WTC11 (cell line): ENCODE measurements at regions not wholly inside any gene's neighbourhood (a gene's known extent, or its start where the extent isn't known, plus 50 kb on each side); places are given as distances from the start of the nearest gene placed in this dataset.

ENCODE experiments used
- ATAC-seq: fragments of 200-7000 bp; cut with Tn5 transposase; 2 replicates; pipeline ENCODE4 v1.10.0; 2021; ENCODE audit warnings: mild to moderate bottlenecking, moderate library complexity
- CTCF ChIA-PET: fragments of 300-600 bp; sonication (Branson Sonifier 250); formaldehyde crosslinking; loops from one replicate; lab custom pipeline; 2021; ENCODE audit warnings: antibody characterized with exemption; lab: Charles Lee
- POLR2A ChIA-PET: fragments of 350-600 bp; sonication (Branson Sonifier 250); formaldehyde crosslinking; loops from one replicate; lab custom pipeline; 2021; ENCODE audit warnings: antibody characterized with exemption; lab: Charles Lee
- DNase-seq: peaks from one replicate; pipeline ENCODE4 v3.0.0; 2021; ENCODE audit warnings: low spot score
- H3K27ac Mint-ChIP-seq: 2 replicates; pipeline ENCODE4 v1.8.0; 2021; ENCODE audit warnings: mixed read lengths
- H3K27me3 Mint-ChIP-seq: 2 replicates; pipeline ENCODE4 v1.8.0; 2021; ENCODE audit warnings: low read depth, mild to moderate bottlenecking, moderate library complexity, mixed read lengths
- H3K36me3 Mint-ChIP-seq: 2 replicates; pipeline ENCODE4 v1.8.0; 2021; ENCODE audit warnings: mixed read lengths
- H3K4me1 Mint-ChIP-seq: 2 replicates; pipeline ENCODE4 v1.8.0; 2022; ENCODE audit warnings: mixed read lengths
- H3K4me3 Mint-ChIP-seq: 2 replicates; pipeline ENCODE4 v1.8.0; 2021; ENCODE audit warnings: mild to moderate bottlenecking, moderate library complexity, mixed read lengths
- H3K9me3 Mint-ChIP-seq: 2 replicates; pipeline ENCODE4 v1.8.0; 2021; ENCODE audit warnings: mixed read lengths
- FOXK1 ChIP-seq: sonication (generic); formaldehyde crosslinking; IDR thresholded peaks from 2 replicates; pipeline ENCODE4 v1.8.0; 2022; ENCODE audit warnings: mild to moderate bottlenecking, moderate library complexity, missing genetic modification reagents
- FOXP1 ChIP-seq: sonication (generic); formaldehyde crosslinking; IDR thresholded peaks from 2 replicates; pipeline ENCODE4 v1.8.0; 2022; ENCODE audit warnings: missing genetic modification reagents, mild to moderate bottlenecking, moderate library complexity, borderline replicate concordance
- GABPB1 ChIP-seq: sonication (generic); formaldehyde crosslinking; IDR thresholded peaks from 2 replicates; pipeline ENCODE4 v1.8.1; 2023; ENCODE audit warnings: mild to moderate bottlenecking, missing genetic modification reagents
- MYBL2 ChIP-seq: sonication (generic); formaldehyde crosslinking; IDR thresholded peaks from 2 replicates; pipeline ENCODE4 v1.8.1; 2023; ENCODE audit warnings: mild to moderate bottlenecking, moderate library complexity, missing genetic modification reagents
- NFATC4 ChIP-seq: fragments of 250-450 bp; sonication (Bioruptor Pico); IDR thresholded peaks from 2 replicates; pipeline ENCODE4 v1.9.0; 2021; ENCODE audit warnings: mild to moderate bottlenecking
- NR1H2 ChIP-seq: sonication (generic); formaldehyde crosslinking; IDR thresholded peaks from 2 replicates; pipeline ENCODE4 v1.9.0; 2021; ENCODE audit warnings: mild to moderate bottlenecking, moderate library complexity, missing genetic modification reagents
- SP1 ChIP-seq: sonication (generic); formaldehyde crosslinking; conservative IDR thresholded peaks from 2 replicates; pipeline ENCODE4 v1.8.1; 2022; ENCODE audit warnings: missing genetic modification reagents
- ZBTB21 ChIP-seq: sonication (generic); formaldehyde crosslinking; IDR thresholded peaks from 2 replicates; pipeline ENCODE4 v1.8.1; 2023; ENCODE audit warnings: mild to moderate bottlenecking, missing genetic modification reagents, borderline replicate concordance
- ZNF423 ChIP-seq: fragments of 250-450 bp; sonication (Bioruptor Pico); IDR thresholded peaks from 2 replicates; pipeline ENCODE4 v2.1.2; 2022; ENCODE audit warnings: mild to moderate bottlenecking, moderate library complexity
- TF ChIP-seq, protein P1 (sequence below): sonication (generic); formaldehyde crosslinking; IDR thresholded peaks from 2 replicates; pipeline ENCODE4 v1.8.0; 2023; ENCODE audit warnings: mild to moderate bottlenecking, missing genetic modification reagents
- TF ChIP-seq, protein P2 (sequence below): sonication (generic); formaldehyde crosslinking; IDR thresholded peaks from 2 replicates; pipeline ENCODE4 v1.8.1; 2023; ENCODE audit warnings: mild to moderate bottlenecking, missing genetic modification reagents
- TF ChIP-seq, protein P3 (sequence below): sonication (generic); formaldehyde crosslinking; IDR thresholded peaks from 2 replicates; pipeline ENCODE4 v1.8.1; 2023; ENCODE audit warnings: mild to moderate bottlenecking, missing genetic modification reagents, moderate library complexity
- TF ChIP-seq, protein P4 (sequence below): sonication (generic); formaldehyde crosslinking; IDR thresholded peaks from 2 replicates; pipeline ENCODE4 v1.8.1; 2023; ENCODE audit warnings: mild to moderate bottlenecking, missing genetic modification reagents, borderline replicate concordance

DNA sequence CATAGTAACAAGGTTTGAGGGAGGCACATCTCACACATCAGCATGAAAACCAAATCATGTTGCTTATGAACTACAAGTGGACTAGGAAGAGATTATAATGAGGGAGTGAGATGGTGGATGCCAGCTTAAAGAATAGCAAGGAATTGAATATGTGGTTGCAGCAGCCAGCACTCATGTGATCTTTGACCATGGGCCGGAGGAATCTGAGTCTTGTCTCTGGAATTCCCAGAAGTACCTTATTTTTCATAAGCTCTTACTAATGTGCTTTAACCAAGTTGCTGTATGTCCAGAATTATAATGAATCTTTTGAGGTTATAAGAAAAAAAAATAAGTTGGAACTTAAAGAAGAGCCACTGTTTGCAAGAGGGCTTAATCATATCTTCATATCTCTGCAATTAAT, 97.0 kb downstream of the DISP1 start:
- ATAC-seq: no peak
- CTCF ChIA-PET: interaction anchor here (0.6 kb wide), 1 partner anchor 84 kb away, joined by 3 read pairs; no protein-coding TSS in a partner anchor
- POLR2A ChIA-PET: no interaction called here

DNA sequence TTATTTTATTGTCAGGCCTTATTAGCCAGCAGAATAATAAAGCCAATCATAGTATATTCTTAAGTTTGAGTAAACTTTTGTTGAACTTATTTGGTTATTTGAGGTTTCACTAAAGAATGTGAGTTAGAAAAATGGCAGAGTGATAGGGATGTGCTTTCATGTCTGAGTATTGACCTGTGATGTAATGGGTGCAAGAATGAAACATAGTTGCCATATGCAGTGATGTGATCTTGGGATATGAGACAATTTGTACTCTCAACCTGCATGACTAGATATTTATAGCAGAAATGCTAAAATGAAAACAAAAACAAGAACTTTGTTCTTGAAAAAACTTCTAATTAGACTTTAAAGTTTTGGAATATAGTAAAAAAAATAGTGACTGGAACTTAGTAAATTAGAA, 97.9 kb downstream of the DISP1 start:
- no peak overlapping the region for H3K4me3 Mint-ChIP-seq
- CTCF ChIA-PET: interaction anchor here (0.6 kb wide), 1 partner anchor 89 kb away, joined by 4 read pairs; no protein-coding TSS in a partner anchor

More for the DNA sequence above, 97.0 kb downstream of the DISP1 start:
- H3K36me3 Mint-ChIP-seq: no peaks in the 10 kb centered on the region; the same call in 1 of the 2 replicates
- H3K4me1 Mint-ChIP-seq: 0 out of 2 replicates have a peak, but pooled peaks cover 2% of the 10 kb centered on the region
- no peak for DNase-seq
- TF ChIP-seq NR1H2 (CRISPR knock-in tag) (no peak), SP1 (CRISPR knock-in tag) (no peak)
- TF ChIP-seq, all 79 proteins: peak for 0
- no peaks in the 10 kb centered on the region; the same call in 1 of the 2 replicates for H3K27me3 Mint-ChIP-seq
- H3K9me3 Mint-ChIP-seq: peaks cover 3% of the 10 kb centered on the region
- H3K4me3 Mint-ChIP-seq: no peak overlapping the region
- no peak overlapping the region for H3K27ac Mint-ChIP-seq

DNA sequence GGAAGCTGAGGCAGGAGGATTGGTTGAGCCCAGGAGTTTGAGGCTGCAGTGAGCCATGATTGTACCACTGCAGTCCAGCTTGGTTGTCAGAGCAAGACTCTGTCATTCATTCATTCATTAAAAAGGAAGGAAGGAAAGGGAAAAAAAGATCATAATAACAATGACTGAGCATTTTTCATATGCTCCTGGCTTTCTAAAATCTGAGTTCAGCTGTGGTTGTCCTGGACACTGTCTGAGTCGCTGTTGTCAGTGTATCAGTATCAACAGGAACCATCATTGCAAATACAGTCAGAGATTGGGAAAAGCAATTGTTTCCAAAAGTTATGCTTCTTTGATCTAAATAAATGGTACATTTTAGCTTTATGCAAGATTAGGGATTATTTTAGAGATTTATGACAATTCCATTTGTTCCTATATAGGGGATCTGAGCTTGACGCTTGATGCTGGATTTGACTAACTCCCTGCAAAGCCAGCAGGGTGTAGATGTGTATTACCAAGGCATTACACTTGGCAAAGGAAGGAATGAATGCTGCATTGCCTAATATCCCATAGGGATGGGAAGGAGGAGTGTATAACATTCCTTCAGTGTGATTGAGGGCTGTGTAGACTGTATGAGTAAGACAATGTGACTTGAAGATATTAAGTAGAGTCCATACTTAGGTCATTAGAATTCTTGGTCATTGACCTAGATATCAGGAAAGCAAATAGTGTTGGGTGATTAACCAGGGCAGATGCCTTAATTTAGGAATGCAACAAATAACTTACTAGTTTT, 100.2 kb downstream of the DISP1 start:
- DNase-seq: no peak
- no peak overlapping the region for H3K27ac Mint-ChIP-seq
- no peaks in the 10 kb centered on the region for H3K4me1 Mint-ChIP-seq
- peaks cover 4% of the 10 kb centered on the region; the same call in 1 of the 2 replicates for H3K27me3 Mint-ChIP-seq
- H3K9me3 Mint-ChIP-seq: peaks cover 14% of the 10 kb centered on the region
- ChIA-PET CTCF (no interaction called here), POLR2A (no interaction called here)
- TF ChIP-seq ZNF423 (CRISPR knock-in tag): no peak
- TF ChIP-seq, protein P1, sequence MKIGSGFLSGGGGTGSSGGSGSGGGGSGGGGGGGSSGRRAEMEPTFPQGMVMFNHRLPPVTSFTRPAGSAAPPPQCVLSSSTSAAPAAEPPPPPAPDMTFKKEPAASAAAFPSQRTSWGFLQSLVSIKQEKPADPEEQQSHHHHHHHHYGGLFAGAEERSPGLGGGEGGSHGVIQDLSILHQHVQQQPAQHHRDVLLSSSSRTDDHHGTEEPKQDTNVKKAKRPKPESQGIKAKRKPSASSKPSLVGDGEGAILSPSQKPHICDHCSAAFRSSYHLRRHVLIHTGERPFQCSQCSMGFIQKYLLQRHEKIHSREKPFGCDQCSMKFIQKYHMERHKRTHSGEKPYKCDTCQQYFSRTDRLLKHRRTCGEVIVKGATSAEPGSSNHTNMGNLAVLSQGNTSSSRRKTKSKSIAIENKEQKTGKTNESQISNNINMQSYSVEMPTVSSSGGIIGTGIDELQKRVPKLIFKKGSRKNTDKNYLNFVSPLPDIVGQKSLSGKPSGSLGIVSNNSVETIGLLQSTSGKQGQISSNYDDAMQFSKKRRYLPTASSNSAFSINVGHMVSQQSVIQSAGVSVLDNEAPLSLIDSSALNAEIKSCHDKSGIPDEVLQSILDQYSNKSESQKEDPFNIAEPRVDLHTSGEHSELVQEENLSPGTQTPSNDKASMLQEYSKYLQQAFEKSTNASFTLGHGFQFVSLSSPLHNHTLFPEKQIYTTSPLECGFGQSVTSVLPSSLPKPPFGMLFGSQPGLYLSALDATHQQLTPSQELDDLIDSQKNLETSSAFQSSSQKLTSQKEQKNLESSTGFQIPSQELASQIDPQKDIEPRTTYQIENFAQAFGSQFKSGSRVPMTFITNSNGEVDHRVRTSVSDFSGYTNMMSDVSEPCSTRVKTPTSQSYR (CRISPR knock-in tag): no peak
- no peak for TF ChIP-seq FOXK1 (CRISPR knock-in tag)
- peaks cover 9% of the 10 kb centered on the region for H3K36me3 Mint-ChIP-seq
- ATAC-seq: no peak
- H3K4me3 Mint-ChIP-seq: no peak overlapping the region

More for the DNA sequence above, 97.9 kb downstream of the DISP1 start:
- no peak for ATAC-seq
- H3K27me3 Mint-ChIP-seq: peaks cover 4% of the 10 kb centered on the region; the same call in 1 of the 2 replicates
- no peak overlapping the region for H3K27ac Mint-ChIP-seq
- TF ChIP-seq MYBL2 (CRISPR knock-in tag) (no peak), ZBTB21 (CRISPR knock-in tag) (no peak), FOXP1 (CRISPR knock-in tag) (no peak), GABPB1 (CRISPR knock-in tag) (no peak), NFATC4 (CRISPR knock-in tag) (no peak)
- TF ChIP-seq, protein P2, sequence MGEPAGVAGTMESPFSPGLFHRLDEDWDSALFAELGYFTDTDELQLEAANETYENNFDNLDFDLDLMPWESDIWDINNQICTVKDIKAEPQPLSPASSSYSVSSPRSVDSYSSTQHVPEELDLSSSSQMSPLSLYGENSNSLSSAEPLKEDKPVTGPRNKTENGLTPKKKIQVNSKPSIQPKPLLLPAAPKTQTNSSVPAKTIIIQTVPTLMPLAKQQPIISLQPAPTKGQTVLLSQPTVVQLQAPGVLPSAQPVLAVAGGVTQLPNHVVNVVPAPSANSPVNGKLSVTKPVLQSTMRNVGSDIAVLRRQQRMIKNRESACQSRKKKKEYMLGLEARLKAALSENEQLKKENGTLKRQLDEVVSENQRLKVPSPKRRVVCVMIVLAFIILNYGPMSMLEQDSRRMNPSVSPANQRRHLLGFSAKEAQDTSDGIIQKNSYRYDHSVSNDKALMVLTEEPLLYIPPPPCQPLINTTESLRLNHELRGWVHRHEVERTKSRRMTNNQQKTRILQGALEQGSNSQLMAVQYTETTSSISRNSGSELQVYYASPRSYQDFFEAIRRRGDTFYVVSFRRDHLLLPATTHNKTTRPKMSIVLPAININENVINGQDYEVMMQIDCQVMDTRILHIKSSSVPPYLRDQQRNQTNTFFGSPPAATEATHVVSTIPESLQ (CRISPR knock-in tag): no peak
- TF ChIP-seq, all 79 proteins: peak for 0
- 0 out of 2 replicates have a peak, but pooled peaks cover 2% of the 10 kb centered on the region for H3K4me1 Mint-ChIP-seq
- H3K36me3 Mint-ChIP-seq: peaks cover 8% of the 10 kb centered on the region
- POLR2A ChIA-PET: no interaction called here
- peaks cover 12% of the 10 kb centered on the region for H3K9me3 Mint-ChIP-seq
- no peak for DNase-seq

DNA sequence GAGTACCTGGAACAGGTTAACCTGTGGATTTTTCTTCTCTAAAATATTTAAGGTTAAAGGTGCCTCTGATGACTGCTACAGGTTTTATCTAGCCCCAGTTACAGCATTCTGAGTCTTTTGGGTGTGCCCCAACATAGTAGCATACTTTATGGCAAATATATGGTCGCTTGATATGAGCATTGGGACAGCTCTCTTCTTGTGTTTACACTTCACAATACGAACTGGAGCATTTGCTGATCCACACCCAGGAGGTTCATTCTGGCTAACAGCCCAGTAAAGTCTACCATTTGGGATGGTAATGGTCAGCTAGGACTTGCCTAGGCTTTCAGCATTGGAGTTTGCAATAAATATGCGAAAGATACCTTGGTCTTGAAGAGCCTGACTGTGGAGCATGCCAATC, 101.3 kb downstream of the DISP1 start:
- peaks cover 14% of the 10 kb centered on the region for H3K9me3 Mint-ChIP-seq
- TF ChIP-seq, protein P3, sequence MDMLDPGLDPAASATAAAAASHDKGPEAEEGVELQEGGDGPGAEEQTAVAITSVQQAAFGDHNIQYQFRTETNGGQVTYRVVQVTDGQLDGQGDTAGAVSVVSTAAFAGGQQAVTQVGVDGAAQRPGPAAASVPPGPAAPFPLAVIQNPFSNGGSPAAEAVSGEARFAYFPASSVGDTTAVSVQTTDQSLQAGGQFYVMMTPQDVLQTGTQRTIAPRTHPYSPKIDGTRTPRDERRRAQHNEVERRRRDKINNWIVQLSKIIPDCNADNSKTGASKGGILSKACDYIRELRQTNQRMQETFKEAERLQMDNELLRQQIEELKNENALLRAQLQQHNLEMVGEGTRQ: no peak
- TF ChIP-seq, protein P4, sequence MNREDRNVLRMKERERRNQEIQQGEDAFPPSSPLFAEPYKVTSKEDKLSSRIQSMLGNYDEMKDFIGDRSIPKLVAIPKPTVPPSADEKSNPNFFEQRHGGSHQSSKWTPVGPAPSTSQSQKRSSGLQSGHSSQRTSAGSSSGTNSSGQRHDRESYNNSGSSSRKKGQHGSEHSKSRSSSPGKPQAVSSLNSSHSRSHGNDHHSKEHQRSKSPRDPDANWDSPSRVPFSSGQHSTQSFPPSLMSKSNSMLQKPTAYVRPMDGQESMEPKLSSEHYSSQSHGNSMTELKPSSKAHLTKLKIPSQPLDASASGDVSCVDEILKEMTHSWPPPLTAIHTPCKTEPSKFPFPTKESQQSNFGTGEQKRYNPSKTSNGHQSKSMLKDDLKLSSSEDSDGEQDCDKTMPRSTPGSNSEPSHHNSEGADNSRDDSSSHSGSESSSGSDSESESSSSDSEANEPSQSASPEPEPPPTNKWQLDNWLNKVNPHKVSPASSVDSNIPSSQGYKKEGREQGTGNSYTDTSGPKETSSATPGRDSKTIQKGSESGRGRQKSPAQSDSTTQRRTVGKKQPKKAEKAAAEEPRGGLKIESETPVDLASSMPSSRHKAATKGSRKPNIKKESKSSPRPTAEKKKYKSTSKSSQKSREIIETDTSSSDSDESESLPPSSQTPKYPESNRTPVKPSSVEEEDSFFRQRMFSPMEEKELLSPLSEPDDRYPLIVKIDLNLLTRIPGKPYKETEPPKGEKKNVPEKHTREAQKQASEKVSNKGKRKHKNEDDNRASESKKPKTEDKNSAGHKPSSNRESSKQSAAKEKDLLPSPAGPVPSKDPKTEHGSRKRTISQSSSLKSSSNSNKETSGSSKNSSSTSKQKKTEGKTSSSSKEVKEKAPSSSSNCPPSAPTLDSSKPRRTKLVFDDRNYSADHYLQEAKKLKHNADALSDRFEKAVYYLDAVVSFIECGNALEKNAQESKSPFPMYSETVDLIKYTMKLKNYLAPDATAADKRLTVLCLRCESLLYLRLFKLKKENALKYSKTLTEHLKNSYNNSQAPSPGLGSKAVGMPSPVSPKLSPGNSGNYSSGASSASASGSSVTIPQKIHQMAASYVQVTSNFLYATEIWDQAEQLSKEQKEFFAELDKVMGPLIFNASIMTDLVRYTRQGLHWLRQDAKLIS (CRISPR knock-in tag): no peak
- TF ChIP-seq GABPB1 (CRISPR knock-in tag): no peak
- DNase-seq (no peak), ATAC-seq (no peak)
- H3K27ac Mint-ChIP-seq: no peak overlapping the region
- peaks cover 9% of the 10 kb centered on the region for H3K36me3 Mint-ChIP-seq
- no peak overlapping the region for H3K4me3 Mint-ChIP-seq
- POLR2A ChIA-PET: no interaction called here
- CTCF ChIA-PET: no interaction called here
- H3K4me1 Mint-ChIP-seq: no peaks in the 10 kb centered on the region
- H3K27me3 Mint-ChIP-seq: peaks cover 4% of the 10 kb centered on the region; the same call in 1 of the 2 replicates
